Heart right ventricle (tissue), 16 donors: ENCODE measurements at regions not wholly inside any gene's neighbourhood (a gene's known extent, or its start where the extent isn't known, plus 50 kb on each side); places are given as distances from the start of the nearest gene placed in this dataset.

Source experiments
- ATAC-seq, 8 donors: fragments of 200-7000 bp; cut with Tn5 transposase; one replicate each; pipeline ENCODE4 v1.9.1; 2020; ENCODE audit warnings: mild to moderate bottlenecking in 8 of 8, moderate library complexity in 8 of 8, moderate number of reproducible peaks in 1 of 8
- DNase-seq, 2 donors: peaks; one replicate each; pipeline ENCODE4 v3.0.0-alpha.2; 2020
- H3K27ac ChIP-seq, 10 donors: fragments of 200-600 bp; sonication (generic) in 2 of 10; one replicate each; pipeline versions ENCODE4 v1.5.0 to v1.8.0; 2020 to 2022; ENCODE audit warnings: mild to moderate bottlenecking in 3 of 10
- H3K27me3 ChIP-seq, 7 donors: fragments of 200-600 bp; one replicate each; pipeline ENCODE4 v1.8.0; 2021 to 2022; ENCODE audit warnings: mild to moderate bottlenecking in 2 of 7
- H3K36me3 ChIP-seq, 9 donors: fragments of 200-600 bp; sonication (generic) in 1 of 9; one replicate each; pipeline versions ENCODE4 v1.5.0 to v1.8.0; 2020 to 2022; ENCODE audit warnings: mild to moderate bottlenecking in 2 of 9
- H3K4me1 ChIP-seq, 9 donors: fragments of 200-600 bp; sonication (generic) in 1 of 9; one replicate each; pipeline versions ENCODE4 v1.5.0 to v1.8.0; 2020 to 2022; ENCODE audit warnings: mild to moderate bottlenecking in 4 of 9
- H3K4me3 ChIP-seq, 10 donors: fragments of 200-600 bp; sonication (generic) in 2 of 10; one replicate each; pipeline versions ENCODE4 v1.5.0 to v1.8.0; 2020 to 2022; ENCODE audit warnings: mild to moderate bottlenecking in 7 of 10, moderate library complexity in 2 of 10
- H3K9me3 ChIP-seq, 11 donors: fragments of 200-600 bp in 10 of 11; sonication (generic) in 2 of 11; one replicate each; pipeline versions ENCODE4 v1.5.0 to v1.8.0; 2013 to 2022; ENCODE audit warnings: mild to moderate bottlenecking in 2 of 11, control low read depth in 1 of 11, moderate library complexity in 1 of 11
- WGBS, 2 donors: extraction: QIAGEN DNeasy Blood & Tissue Kit; methylation state at CpG; one replicate each; pipeline ENCODE4 v1.1.7; 2013; ENCODE audit warnings: inconsistent platforms in 1 of 2; 5-methylcytosine and 5-hydroxymethylcytosine counted together
- intact Hi-C, 10 donors: fragments of 100-400 bp; cut with DNase I; formaldehyde crosslinking; loops; one replicate each; pipeline versions ENCODE4 v1.11.1 to v1.14.2; 2022
- TF ChIP-seq, protein P1 (sequence below), 9 donors: fragments of 200-600 bp; sonication (generic) in 2 of 9; IDR thresholded peaks; one replicate each; pipeline versions ENCODE4 v1.5.0 to v1.8.0; 2021 to 2022; ENCODE audit warnings: antibody characterized with exemption in 9 of 9, mild to moderate bottlenecking in 5 of 9, moderate library complexity in 1 of 9
- donor health status: Arrhythmogenic right ventricular cardiomyopathy.
- donor health status: ischemic (EF 13 %, LVEDD 7.1; RV severe dilation, severe dysfunction).
- donor health status: healthy with polysubstance abuse.
- donor health status: DM: no; HTN: yes; CAD: no.
- donor health status: DM: no; HTN: no; CAD: no.
- donor health status: ischemic (EF 25% LVEDD 6.9; RV normal size, moderate dysfunction).
- donor health status: ischemic (EF 25% LVEDD 5.7; RV mildly dilated, moderate dysfunction).
- donor health status: healthy.
- donor health status: DM: yes; HTN: yes; CAD: no.
- donor health status: Ischemic cardiomyopathy.
- donor health status: ischemic (EF 35%, LVEDD 5.7; RV mildly dilated, moderate dysfunction).
- donor health status: nonischemic (EF 11% LVEDD 7.7; RV severe dilation, severe dysfunction).
- donor health status: DM: yes; HTN: yes; CAD: no.
- donor health status: PGD.
- donor health status: ischemic (EF 29% LVEDD 5.4; RV normal size, mild dysfunction).
- donor health status: nonischemic (EF 23%, LVEDD 6.1; RV moderate dilation, normal function).

DNA sequence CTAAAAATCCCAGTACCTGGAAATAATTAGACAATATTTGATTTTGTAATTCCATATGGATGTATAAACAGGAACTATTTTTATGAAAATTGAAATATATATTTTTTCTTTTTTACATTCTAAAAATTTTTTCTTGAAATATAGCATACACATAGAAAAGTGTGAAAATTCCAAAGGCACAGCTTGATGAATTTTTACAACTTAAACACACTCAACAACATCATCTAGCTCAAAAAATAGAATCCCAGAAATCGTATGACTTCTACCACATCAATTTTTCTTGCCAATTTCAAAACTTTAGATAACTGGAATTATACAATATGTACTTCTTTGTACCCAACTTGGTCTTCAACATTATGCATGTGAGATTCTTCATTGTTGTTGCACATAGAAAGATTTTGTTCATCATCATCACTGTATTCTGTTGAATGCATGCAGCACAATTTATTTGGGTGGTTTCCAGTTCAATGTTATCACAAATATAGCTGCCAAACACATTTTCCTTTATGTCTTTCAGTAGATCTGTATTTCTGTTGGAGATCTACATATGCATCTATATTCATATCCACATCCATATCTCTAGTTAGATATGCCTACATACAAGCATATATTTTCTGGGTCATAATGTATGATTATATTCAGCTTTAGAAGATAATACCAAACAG, 340.7 kb upstream of the SLIT2 start:
- Histone ChIP-seq H3K27me3 (no peaks in the 10 kb centered on the region), H3K4me1 (no peaks in the 10 kb centered on the region), H3K9me3 (peaks cover 0 to 8% (median 0%) of the 10 kb centered on the region in 11 donors), H3K27ac (no peak overlapping the region), H3K4me3 (no peak overlapping the region), H3K36me3 (no peaks in the 10 kb centered on the region)
- TF ChIP-seq, protein P1, sequence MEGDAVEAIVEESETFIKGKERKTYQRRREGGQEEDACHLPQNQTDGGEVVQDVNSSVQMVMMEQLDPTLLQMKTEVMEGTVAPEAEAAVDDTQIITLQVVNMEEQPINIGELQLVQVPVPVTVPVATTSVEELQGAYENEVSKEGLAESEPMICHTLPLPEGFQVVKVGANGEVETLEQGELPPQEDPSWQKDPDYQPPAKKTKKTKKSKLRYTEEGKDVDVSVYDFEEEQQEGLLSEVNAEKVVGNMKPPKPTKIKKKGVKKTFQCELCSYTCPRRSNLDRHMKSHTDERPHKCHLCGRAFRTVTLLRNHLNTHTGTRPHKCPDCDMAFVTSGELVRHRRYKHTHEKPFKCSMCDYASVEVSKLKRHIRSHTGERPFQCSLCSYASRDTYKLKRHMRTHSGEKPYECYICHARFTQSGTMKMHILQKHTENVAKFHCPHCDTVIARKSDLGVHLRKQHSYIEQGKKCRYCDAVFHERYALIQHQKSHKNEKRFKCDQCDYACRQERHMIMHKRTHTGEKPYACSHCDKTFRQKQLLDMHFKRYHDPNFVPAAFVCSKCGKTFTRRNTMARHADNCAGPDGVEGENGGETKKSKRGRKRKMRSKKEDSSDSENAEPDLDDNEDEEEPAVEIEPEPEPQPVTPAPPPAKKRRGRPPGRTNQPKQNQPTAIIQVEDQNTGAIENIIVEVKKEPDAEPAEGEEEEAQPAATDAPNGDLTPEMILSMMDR (IDR thresholded peaks at IDR 0.05) = no peak
- intact Hi-C loops = no loop called here
- no peak for DNase-seq
- no peak for ATAC-seq
- 69 to 78% methylated on average over 1 of the region's 1 CpG for WGBS, 2 donors

DNA sequence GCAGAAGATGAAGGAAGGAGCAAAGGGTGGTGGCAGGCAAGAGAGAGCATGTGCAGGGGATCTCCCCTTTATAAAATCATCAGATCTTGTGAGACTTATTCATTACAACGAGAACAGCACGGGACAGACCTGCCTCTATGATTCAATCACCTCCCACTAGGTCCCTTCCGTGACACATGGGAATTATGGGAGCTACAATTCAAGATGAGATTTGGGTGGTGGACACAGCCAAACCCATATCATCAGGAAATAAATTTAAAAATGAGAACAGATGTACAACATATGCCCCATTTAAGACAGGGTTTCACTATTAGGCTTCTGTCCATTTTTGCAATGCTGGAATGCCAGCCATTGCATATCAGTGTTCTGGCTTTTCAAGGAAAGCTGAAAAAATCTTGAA, 346.7 kb upstream of the SLIT2 start:
- H3K4me3 ChIP-seq = no peak overlapping the region
- H3K9me3 ChIP-seq = no peaks in the 10 kb centered on the region
- no peak for DNase-seq
- TF ChIP-seq, protein P1 (IDR thresholded peaks at IDR 0.05) = no peak
- H3K27ac ChIP-seq = no peak overlapping the region
- intact Hi-C loops = no loop called here
- ATAC-seq = no peak
- H3K36me3 ChIP-seq = no peaks in the 10 kb centered on the region
- WGBS, 2 donors = 75 to 81% methylated on average over 3 of the region's 3 CpGs
- H3K27me3 ChIP-seq = no peaks in the 10 kb centered on the region
- H3K4me1 ChIP-seq = no peaks in the 10 kb centered on the region

GRCh38 chr4:19888587-19888986, 363.1 kb upstream of the SLIT2 start:
- DNase-seq = no peak
- 90 to 93% methylated on average over 2 of the region's 2 CpGs for whole genome bisulfite sequencing, 2 donors
- intact Hi-C loops = no loop called here

DNA sequence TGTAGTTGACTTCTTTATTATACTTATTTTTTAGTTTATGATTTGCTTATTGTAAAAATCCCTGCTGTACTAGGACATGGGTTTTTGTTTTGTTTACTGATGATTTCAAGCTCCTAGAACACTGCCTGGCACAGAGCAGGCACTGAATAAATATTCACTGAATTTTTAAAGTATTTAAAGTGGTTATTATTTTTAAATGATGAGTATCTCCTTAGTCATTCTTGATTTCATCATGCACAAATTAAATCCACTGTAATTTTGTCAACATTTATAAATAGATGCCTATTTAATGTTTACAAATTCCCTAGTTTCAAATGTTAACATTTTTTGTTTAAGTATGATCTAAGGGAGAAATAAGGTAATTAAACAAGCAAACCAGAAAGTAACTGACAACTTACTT, 367.9 kb upstream of the SLIT2 start:
- ATAC-seq = no peak

More at GRCh38 chr4:19888587-19888986, 363.1 kb upstream of the SLIT2 start:
- Histone ChIP-seq H3K36me3 (no peaks in the 10 kb centered on the region), H3K4me3 (no peak overlapping the region), H3K9me3 (peaks cover 0 to 4% (median 0%) of the 10 kb centered on the region in 11 donors), H3K27ac (no peak overlapping the region), H3K4me1 (no peaks in the 10 kb centered on the region), H3K27me3 (no peaks in the 10 kb centered on the region)
- no peak for ATAC-seq
- TF ChIP-seq, protein P1 (IDR thresholded peaks at IDR 0.05) = no peak

More for the DNA sequence above, 367.9 kb upstream of the SLIT2 start:
- Histone ChIP-seq H3K4me1 (peaks cover 0 to 4% (median 0%) of the 10 kb centered on the region in 9 donors), H3K4me3 (no peak overlapping the region), H3K27me3 (no peaks in the 10 kb centered on the region), H3K9me3 (no peaks in the 10 kb centered on the region), H3K27ac (no peak overlapping the region), H3K36me3 (no peaks in the 10 kb centered on the region)
- TF ChIP-seq, protein P1 (IDR thresholded peaks at IDR 0.05) = no peak
- DNase-seq = no peak
- intact Hi-C loops = no loop called here
